ENCODE measurements at regions not wholly inside any gene's neighbourhood (a gene's known extent, or its start where the extent isn't known, plus 50 kb on each side); places are given as distances from the start of the nearest gene placed in this dataset.
"Not testable (repeated sequence)": the region's sequence is repeated elsewhere in the genome, so short reads cannot be mapped to it uniquely, and the experiment has no call there.

GRCh38 chr7:17043012-17043877 is 161.5 kb upstream of the AGR3 start:
- no peak for TF ChIP-seq CTCF (conservative IDR thresholded peaks at IDR 0.05; ENCODE audit: low read depth, low read length)
- DNase-seq (ENCODE audit: low read depth): no peak
- no peak overlapping the region for H3K4me3 ChIP-seq (ENCODE audit: low read length)

- DNase-seq (ENCODE audit: low read depth): no peak
- TF ChIP-seq CTCF (conservative IDR thresholded peaks at IDR 0.05; ENCODE audit: low read depth, low read length): no peak
- H3K4me3 ChIP-seq (ENCODE audit: low read length): no peak overlapping the region
These were observed 162.6 kb upstream of the AGR3 start for GRCh38 chr7:17044396-17044795.

- DNase-seq (ENCODE audit: low read depth): no peak
- H3K4me3 ChIP-seq (ENCODE audit: low read length): no peak overlapping the region
- TF ChIP-seq CTCF (conservative IDR thresholded peaks at IDR 0.05; ENCODE audit: low read depth, low read length): no peak
These were observed 163.1 kb upstream of the AGR3 start for GRCh38 chr7:17044861-17045260.

GRCh38 chr7:17046259-17046658 is 164.5 kb upstream of the AGR3 start:
- no peak for DNase-seq (ENCODE audit: low read depth)
- H3K4me3 ChIP-seq (ENCODE audit: low read length): no peak overlapping the region
- no peak for TF ChIP-seq CTCF (conservative IDR thresholded peaks at IDR 0.05; ENCODE audit: low read depth, low read length)

- no peak for TF ChIP-seq CTCF (conservative IDR thresholded peaks at IDR 0.05; ENCODE audit: low read depth, low read length)
- H3K4me3 ChIP-seq (ENCODE audit: low read length): no peak overlapping the region
- DNase-seq (ENCODE audit: low read depth): no peak
These were observed 164.9 kb upstream of the AGR3 start for GRCh38 chr7:17046666-17047065.

- DNase-seq (ENCODE audit: low read depth); H3K4me3 ChIP-seq (ENCODE audit: low read length): not testable (repeated sequence)
These were observed 171.4 kb upstream of the AGR3 start for GRCh38 chr7:17053164-17053563.

- TF ChIP-seq CTCF (conservative IDR thresholded peaks at IDR 0.05; ENCODE audit: low read depth, low read length): no peak
- no peak overlapping the region for H3K4me3 ChIP-seq (ENCODE audit: low read length)
- DNase-seq (ENCODE audit: low read depth): no peak
These were observed 172.4 kb upstream of the AGR3 start for GRCh38 chr7:17054206-17054605.

Data from retinal pigment epithelial cell (primary cell).